Body of pancreas (tissue), 4 donors: ENCODE measurements at regions not wholly inside any gene's neighbourhood (a gene's known extent, or its start where the extent isn't known, plus 50 kb on each side); places are given as distances from the start of the nearest gene placed in this dataset.
A peak's percentile ranks its signal among the peaks of the same experiment; 100 is the strongest.

Experiments
- ATAC-seq: fragments of 150-250 bp; one replicate; pipeline ENCODE4 v1.9.1; 2016
- DNase-seq, 4 donors: peaks; one replicate each; pipeline ENCODE4 v3.0.0-alpha.2; 2019
- H3K27ac ChIP-seq, 4 donors: fragments of 200-600 bp; sonication (generic); 1 replicate in 3 of 4; 2 replicates in 1 of 4; pipeline versions ENCODE4 v1.5.1 to v1.6.1; 2016 to 2019; ENCODE audit warnings: mild to moderate bottlenecking in 1 of 4, mixed read lengths in 1 of 4, moderate library complexity in 1 of 4
- H3K27me3 ChIP-seq, 2 donors: fragments of 200-600 bp; sonication (generic); one replicate each; pipeline ENCODE4 v1.6.0; 2016; ENCODE audit warnings: mild to moderate bottlenecking in 1 of 2
- H3K36me3 ChIP-seq, 2 donors: fragments of 200-600 bp; sonication (generic); replicated peaks in 1 of 2; 2 replicates each; pipeline ENCODE4 v1.5.1; 2016; ENCODE audit warnings: low read depth in 2 of 2; ENCODE audit not compliant: insufficient read depth in 1 of 2
- H3K4me1 ChIP-seq: fragments of 200-600 bp; sonication (generic); one replicate; pipeline ENCODE4 v1.6.0; 2016
- H3K4me3 ChIP-seq, 2 donors: fragments of 200-600 bp; sonication (generic); 1 replicate in 1 of 2; 2 replicates in 1 of 2; pipeline ENCODE4 v1.5.1; 2016 to 2019
- H3K9me3 ChIP-seq, 3 donors: fragments of 200-600 bp; sonication (generic); 1 replicate in 2 of 3; 2 replicates in 1 of 3; pipeline ENCODE4 v1.5.1; 2016
- CTCF ChIP-seq, 7 experiments: fragments of 450-650 bp in 4 of 7; fragments of 200-600 bp in 3 of 7; sonication (generic) in 3 of 7; IDR thresholded peaks; one replicate each; pipeline ENCODE4 v1.5.1; 2016 to 2019; ENCODE audit warnings: antibody characterized with exemption in 7 of 7
- POLR2A ChIP-seq, 3 donors: fragments of 450-650 bp; IDR thresholded peaks; one replicate each; pipeline ENCODE4 v1.6.1; 2016; ENCODE audit warnings: antibody characterized with exemption in 3 of 3, mild to moderate bottlenecking in 2 of 3
- WGBS, 2 donors: methylation state at CpG; one replicate each; pipeline ENCODE4 v1.1.5; 2017; 5-methylcytosine and 5-hydroxymethylcytosine counted together
- intact Hi-C: fragments of 100-400 bp; cut with DNase I; formaldehyde crosslinking; loops from one replicate; pipeline ENCODE4 v1.15.1; 2023

- no peak for ATAC-seq
- H3K27ac ChIP-seq, result no peak overlapping the region
- H3K4me3 ChIP-seq, result no peak overlapping the region
- peaks cover 6% of the 10 kb centered on the region for H3K4me1 ChIP-seq
- intact Hi-C loops, result no loop called here
- no peak for TF ChIP-seq CTCF (IDR thresholded peaks at IDR 0.05)
- DNase-seq, result no peak
- no peaks in the 10 kb centered on the region for H3K36me3 ChIP-seq
- H3K9me3 ChIP-seq, result no peaks in the 10 kb centered on the region
- H3K27me3 ChIP-seq, result no peaks in the 10 kb centered on the region
These were observed 472.7 kb downstream of the RFC3 start for GRCh38 chr13:34290661-34291060.

- ATAC-seq, result peak; percentile 53
These were observed 476.7 kb downstream of the RFC3 start for GRCh38 chr13:34294483-34295129.

GRCh38 chr13:34300559-34300958 is 482.6 kb downstream of the RFC3 start:
- Histone ChIP-seq H3K27ac (no peak overlapping the region), H3K36me3 (no peaks in the 10 kb centered on the region), H3K9me3 (no peaks in the 10 kb centered on the region), H3K4me3 (no peak overlapping the region), H3K27me3 (no peaks in the 10 kb centered on the region), H3K4me1 (peaks cover 13% of the 10 kb centered on the region)
- WGBS, 2 donors, result 6 to 17% methylated on average over 1 of the region's 1 CpG
- TF ChIP-seq POLR2A (IDR thresholded peaks at IDR 0.05) (no peak), CTCF (IDR thresholded peaks at IDR 0.05) (no peak)
- DNase-seq (no peak), ATAC-seq (peak; percentile 55)
- intact Hi-C loops, result no loop called here

More at GRCh38 chr13:34294483-34295129, 476.7 kb downstream of the RFC3 start:
- intact Hi-C loops, result no loop called here
- 12 to 16% methylated on average over 5 of the region's 5 CpGs for WGBS, 2 donors
- H3K36me3 ChIP-seq, result no peaks in the 10 kb centered on the region
- no peaks in the 10 kb centered on the region for H3K9me3 ChIP-seq
- no peaks in the 10 kb centered on the region for H3K27me3 ChIP-seq
- no peak for TF ChIP-seq POLR2A (IDR thresholded peaks at IDR 0.05)
- no peak for TF ChIP-seq CTCF (IDR thresholded peaks at IDR 0.05)
- peaks cover 6% of the 10 kb centered on the region for H3K4me1 ChIP-seq
- DNase-seq, result peak in 1 of 4 donors; percentile 14
- no peak overlapping the region for H3K4me3 ChIP-seq
- no peak overlapping the region for H3K27ac ChIP-seq

- DNase-seq, result no peak
- Histone ChIP-seq H3K4me3 (no peak overlapping the region), H3K27ac (no peak overlapping the region), H3K9me3 (no peaks in the 10 kb centered on the region), H3K36me3 (no peaks in the 10 kb centered on the region), H3K27me3 (no peaks in the 10 kb centered on the region), H3K4me1 (peaks cover 13% of the 10 kb centered on the region)
- ATAC-seq, result no peak
- intact Hi-C loops, result no loop called here
- TF ChIP-seq CTCF (IDR thresholded peaks at IDR 0.05), result no peak
- TF ChIP-seq POLR2A (IDR thresholded peaks at IDR 0.05), result no peak
These were observed 484.6 kb downstream of the RFC3 start for GRCh38 chr13:34302596-34302995.

- H3K27ac ChIP-seq, result no peak overlapping the region
- no peaks in the 10 kb centered on the region for H3K9me3 ChIP-seq
- no peak for DNase-seq
- TF ChIP-seq CTCF (IDR thresholded peaks at IDR 0.05) (no peak), POLR2A (IDR thresholded peaks at IDR 0.05) (no peak)
- no peaks in the 10 kb centered on the region for H3K36me3 ChIP-seq
- intact Hi-C loops, result no loop called here
- H3K4me1 ChIP-seq, result peaks cover 13% of the 10 kb centered on the region
- ATAC-seq, result no peak
- no peaks in the 10 kb centered on the region for H3K27me3 ChIP-seq
- H3K4me3 ChIP-seq, result no peak overlapping the region
These were observed 485.4 kb downstream of the RFC3 start for GRCh38 chr13:34303346-34303745.
